Adipocyte (in vitro differentiated cells): ENCODE measurements at regions not wholly inside any gene's neighbourhood (a gene's known extent, or its start where the extent isn't known, plus 50 kb on each side); places are given as distances from the start of the nearest gene placed in this dataset.
A peak's percentile ranks its signal among the peaks of the same experiment; 100 is the strongest.
"Not testable (repeated sequence)": the region's sequence is repeated elsewhere in the genome, so short reads cannot be mapped to it uniquely, and the experiment has no call there.

Experiments
- DNase-seq: peaks from one replicate; pipeline ENCODE4 v3.0.0-alpha.2; 2015; ENCODE audit warnings: low read depth
- H3K27me3 ChIP-seq: replicated peaks from 2 replicates; pipeline ENCODE4 v1.7.0; 2013; ENCODE audit warnings: mild to moderate bottlenecking, low read length, moderate library complexity; ENCODE audit not compliant: control insufficient read depth, insufficient read depth
- H3K36me3 ChIP-seq: 2 replicates; pipeline ENCODE4 v1.7.0; 2013; ENCODE audit warnings: low read length, mild to moderate bottlenecking, moderate library complexity; ENCODE audit not compliant: control insufficient read depth, insufficient read depth, severe bottlenecking
- H3K4me1 ChIP-seq: 2 replicates; pipeline ENCODE4 v1.7.0; 2013; ENCODE audit warnings: mild to moderate bottlenecking, low read length, moderate library complexity; ENCODE audit not compliant: control insufficient read depth, insufficient read depth
- H3K4me3 ChIP-seq: 2 replicates; pipeline ENCODE4 v1.7.0; 2013; ENCODE audit warnings: mild to moderate bottlenecking, low read length, moderate library complexity
- H3K9ac ChIP-seq: 2 replicates; pipeline ENCODE4 v1.7.0; 2013; ENCODE audit warnings: mild to moderate bottlenecking, low read length, moderate library complexity
- H3K9me3 ChIP-seq: 2 replicates; pipeline ENCODE4 v1.7.0; 2013; ENCODE audit warnings: mild to moderate bottlenecking, low read length, moderate library complexity; ENCODE audit not compliant: control insufficient read depth

GRCh38 chr12:28036940-28037339 lies 64.4 kb upstream of the PTHLH start:
- no peak for DNase-seq
- no peak overlapping the region for H3K9ac ChIP-seq

GRCh38 chr12:28040246-28040645 lies 67.7 kb upstream of the PTHLH start:
- H3K4me1 ChIP-seq, result peaks cover 3% of the 10 kb centered on the region
- H3K27me3 ChIP-seq, result no peaks in the 10 kb centered on the region
- no peak for DNase-seq

More at GRCh38 chr12:28036940-28037339, 64.4 kb upstream of the PTHLH start:
- Histone ChIP-seq H3K36me3 (no peaks in the 10 kb centered on the region), H3K4me1 (peaks cover 3% of the 10 kb centered on the region), H3K4me3 (no peak overlapping the region), H3K27me3 (no peaks in the 10 kb centered on the region), H3K9me3 (no peaks in the 10 kb centered on the region)

GRCh38 chr12:28046600-28046999 lies 74.1 kb upstream of the PTHLH start:
- H3K9ac ChIP-seq, H3K4me3 ChIP-seq, DNase-seq, H3K36me3 ChIP-seq, H3K27me3 ChIP-seq, H3K4me1 ChIP-seq, H3K9me3 ChIP-seq: not testable (repeated sequence)

More at GRCh38 chr12:28040246-28040645, 67.7 kb upstream of the PTHLH start:
- H3K4me3 ChIP-seq, result no peak overlapping the region
- no peak overlapping the region for H3K9ac ChIP-seq
- no peaks in the 10 kb centered on the region for H3K9me3 ChIP-seq
- no peaks in the 10 kb centered on the region for H3K36me3 ChIP-seq

GRCh38 chr12:28050606-28051005 lies 78.1 kb upstream of the PTHLH start:
- no peak overlapping the region for H3K4me3 ChIP-seq
- H3K27me3 ChIP-seq, result no peaks in the 10 kb centered on the region
- no peaks in the 10 kb centered on the region for H3K36me3 ChIP-seq
- DNase-seq, result no peak
- no peak overlapping the region for H3K9ac ChIP-seq
- peaks cover 13% of the 10 kb centered on the region for H3K4me1 ChIP-seq
- H3K9me3 ChIP-seq, result no peaks in the 10 kb centered on the region

- Histone ChIP-seq H3K36me3 (no peaks in the 10 kb centered on the region), H3K9ac (no peak overlapping the region), H3K9me3 (no peaks in the 10 kb centered on the region), H3K4me1 (peaks cover 13% of the 10 kb centered on the region), H3K4me3 (peak overlapping the region; percentile 15), H3K27me3 (no peaks in the 10 kb centered on the region)
- peak; percentile 87 for DNase-seq
These were observed 79.2 kb upstream of the PTHLH start for GRCh38 chr12:28051516-28052354.

GRCh38 chr12:28053564-28053963 lies 81.0 kb upstream of the PTHLH start:
- H3K4me3 ChIP-seq, result no peak overlapping the region
- no peak overlapping the region for H3K9ac ChIP-seq
- H3K36me3 ChIP-seq, result no peaks in the 10 kb centered on the region
- no peaks in the 10 kb centered on the region for H3K27me3 ChIP-seq
- H3K9me3 ChIP-seq, result no peaks in the 10 kb centered on the region
- no peak for DNase-seq
- peaks cover 13% of the 10 kb centered on the region for H3K4me1 ChIP-seq

GRCh38 chr12:28054583-28054982 lies 82.0 kb upstream of the PTHLH start:
- Histone ChIP-seq H3K36me3 (no peaks in the 10 kb centered on the region), H3K4me3 (no peak overlapping the region), H3K9ac (no peak overlapping the region), H3K4me1 (peaks cover 18% of the 10 kb centered on the region), H3K9me3 (no peaks in the 10 kb centered on the region), H3K27me3 (no peaks in the 10 kb centered on the region)
- no peak for DNase-seq

- Histone ChIP-seq H3K9ac (no peak overlapping the region), H3K4me1 (peaks cover 11% of the 10 kb centered on the region), H3K36me3 (no peaks in the 10 kb centered on the region), H3K27me3 (no peaks in the 10 kb centered on the region), H3K4me3 (no peak overlapping the region), H3K9me3 (no peaks in the 10 kb centered on the region)
- DNase-seq, result no peak
These were observed 85.5 kb upstream of the PTHLH start for GRCh38 chr12:28057856-28058615.

GRCh38 chr12:28059220-28059619 lies 86.7 kb upstream of the PTHLH start:
- H3K9me3 ChIP-seq, result no peaks in the 10 kb centered on the region
- no peak overlapping the region for H3K4me3 ChIP-seq
- H3K9ac ChIP-seq, result no peak overlapping the region
- no peaks in the 10 kb centered on the region for H3K27me3 ChIP-seq
- peaks cover 14% of the 10 kb centered on the region for H3K4me1 ChIP-seq
- H3K36me3 ChIP-seq, result no peaks in the 10 kb centered on the region
- no peak for DNase-seq

- peak; percentile 35 for DNase-seq
- peaks cover 14% of the 10 kb centered on the region for H3K4me1 ChIP-seq
- no peak overlapping the region for H3K9ac ChIP-seq
- H3K4me3 ChIP-seq, result no peak overlapping the region
- H3K27me3 ChIP-seq, result no peaks in the 10 kb centered on the region
- H3K36me3 ChIP-seq, result no peaks in the 10 kb centered on the region
- no peaks in the 10 kb centered on the region for H3K9me3 ChIP-seq
These were observed 87.1 kb upstream of the PTHLH start for GRCh38 chr12:28059668-28060067.

- no peaks in the 10 kb centered on the region for H3K9me3 ChIP-seq
- no peaks in the 10 kb centered on the region for H3K36me3 ChIP-seq
- no peaks in the 10 kb centered on the region for H3K27me3 ChIP-seq
- H3K9ac ChIP-seq, result no peak overlapping the region
- H3K4me1 ChIP-seq, result peaks cover 14% of the 10 kb centered on the region
- H3K4me3 ChIP-seq, result no peak overlapping the region
- DNase-seq, result no peak
These were observed 88.3 kb upstream of the PTHLH start for GRCh38 chr12:28060871-28061270.
